IPS-NIHi11 (cell line): ENCODE measurements at regions not wholly inside any gene's neighbourhood (a gene's known extent, or its start where the extent isn't known, plus 50 kb on each side); places are given as distances from the start of the nearest gene placed in this dataset.
"Not testable (repeated sequence)": the region's sequence is repeated elsewhere in the genome, so short reads cannot be mapped to it uniquely, and the experiment has no call there.

Source experiments
- DNase-seq: peaks from one replicate; pipeline ENCODE4 v3.0.0; 2012; ENCODE audit warnings: mixed read lengths, low spot score

- no peak for DNase-seq
These were observed 84.4 kb upstream of the CMKLR1 start for GRCh38 chr12:108423486-108423885.

GRCh38 chr12:108421082-108421481, 82.0 kb upstream of the CMKLR1 start:
- DNase-seq, result not testable (repeated sequence)

- DNase-seq, result not testable (repeated sequence)
These were observed 81.3 kb upstream of the CMKLR1 start for GRCh38 chr12:108420421-108420820.

- no peak for DNase-seq
These were observed 80.8 kb upstream of the CMKLR1 start for GRCh38 chr12:108419949-108420348.

GRCh38 chr12:108418164-108418890, 79.2 kb upstream of the CMKLR1 start:
- no peak for DNase-seq

GRCh38 chr12:108414021-108414420, 74.9 kb upstream of the CMKLR1 start:
- DNase-seq, result no peak

GRCh38 chr12:108410689-108411088, 71.6 kb upstream of the CMKLR1 start:
- DNase-seq, result no peak

- no peak for DNase-seq
These were observed 70.4 kb upstream of the CMKLR1 start for GRCh38 chr12:108409481-108409880.

- peak; percentile 84 for DNase-seq
These were observed 64.8 kb upstream of the CMKLR1 start for GRCh38 chr12:108403952-108404351.

- no peak for DNase-seq
These were observed 62.9 kb upstream of the CMKLR1 start for GRCh38 chr12:108401964-108402363.

GRCh38 chr12:108400900-108401480, 61.9 kb upstream of the CMKLR1 start:
- DNase-seq, result no peak

- no peak for DNase-seq
These were observed 61.4 kb upstream of the CMKLR1 start for GRCh38 chr12:108400481-108400880.

GRCh38 chr12:108400056-108400455, 60.9 kb upstream of the CMKLR1 start:
- peak; percentile 35 for DNase-seq

GRCh38 chr12:108399514-108399913, 60.4 kb upstream of the CMKLR1 start:
- no peak for DNase-seq

GRCh38 chr12:108394196-108394595, 55.1 kb upstream of the CMKLR1 start:
- no peak for DNase-seq

- no peak for DNase-seq
These were observed 53.2 kb upstream of the CMKLR1 start for GRCh38 chr12:108392284-108392683.

GRCh38 chr12:108390495-108391203, 51.5 kb upstream of the CMKLR1 start:
- DNase-seq, result peak; percentile 27

- no peak for DNase-seq
These were observed 50.4 kb upstream of the CMKLR1 start for GRCh38 chr12:108389544-108389943.
